GM12878 (cell line): ENCODE measurements at regions not wholly inside any gene's neighbourhood (a gene's known extent, or its start where the extent isn't known, plus 50 kb on each side); places are given as distances from the start of the nearest gene placed in this dataset.

Experiments used
- ATAC-seq: fragments of 200-7000 bp; cut with Tn5 transposase; 3 replicates; pipeline ENCODE4 v1.9.1; 2020; ENCODE audit warnings: mild to moderate bottlenecking, moderate library complexity
- BruUV-seq: library from RNA; stranded (reverse); fragments of 400-500 nt; replicated peaks from 2 replicates; lab custom pipeline; 2021; lab: Mats Ljungman, UMichigan
- CTCF ChIA-PET: fragments of 300-600 bp; sonication (Branson Sonifier 250); formaldehyde crosslinking; extraction: SDS; loops from one replicate; lab custom pipeline; 2021; ENCODE audit warnings: inconsistent platforms; lab: Yijun Ruan, JAX
- POLR2A ChIA-PET: fragments of 350-600 bp; formaldehyde crosslinking; extraction: SDS; loops from one replicate; lab custom pipeline; 2021; ENCODE audit warnings: inconsistent platforms; lab: Charles Lee
- RAD21 ChIA-PET: fragments of 300-600 bp; sonication (Branson Sonifier 250); formaldehyde crosslinking; loops from one replicate; lab custom pipeline; 2023; ENCODE audit warnings: antibody characterized with exemption; ENCODE audit not compliant: unreplicated experiment; lab: Charles Lee
- SMC1A ChIA-PET: fragments of 300-600 bp; sonication (Branson Sonifier 250); formaldehyde crosslinking; loops from one replicate; lab custom pipeline; 2023; ENCODE audit not compliant: unreplicated experiment, uncharacterized antibody; lab: Charles Lee
- DNase-seq: peaks from one replicate; pipeline ENCODE4 v3.0.0-alpha.2; 2011; ENCODE audit warnings: low read depth, low spot score
- FAIRE-seq: peaks from 3 replicates; lab custom pipeline; 2011; peaks lifted over from hg19 to GRCh38; lab: Jason Lieb, UNC
- H2AFZ ChIP-seq: 2 replicates; pipeline ENCODE4 v1.6.0; 2011; ENCODE audit warnings: low read depth, low read length, control low read depth; ENCODE audit not compliant: control insufficient read depth
- H3K27ac ChIP-seq: 2 replicates; pipeline ENCODE4 v1.5.1; 2011; ENCODE audit warnings: control low read depth; ENCODE audit not compliant: control insufficient read depth, insufficient read depth
- H3K27me3 ChIP-seq, 2 experiments: replicated peaks in 1 of 2; 2 replicates each; pipeline versions ENCODE4 v1.6.0 to v1.6.1; 2011; ENCODE audit warnings: low read length in 1 of 2; ENCODE audit not compliant: control insufficient read depth in 2 of 2, insufficient read depth in 2 of 2
- H3K36me3 ChIP-seq, 2 experiments: 2 replicates each; pipeline ENCODE4 v1.5.1; 2011; ENCODE audit warnings: low read length in 1 of 2; ENCODE audit not compliant: control insufficient read depth in 2 of 2, insufficient read depth in 2 of 2
- H3K4me1 ChIP-seq: 2 replicates; pipeline ENCODE4 v1.6.1; 2011; ENCODE audit warnings: mild to moderate bottlenecking, low read length, moderate library complexity, mixed read lengths; ENCODE audit not compliant: control insufficient read depth, insufficient read depth
- H3K4me2 ChIP-seq: 2 replicates; pipeline ENCODE4 v1.6.0; 2011; ENCODE audit warnings: control low read depth; ENCODE audit not compliant: control insufficient read depth, insufficient read depth
- H3K4me3 ChIP-seq: fragments of 200-600 bp; sonication (generic); 2 replicates; pipeline ENCODE4 v1.5.1; 2016
- H3K79me2 ChIP-seq: 2 replicates; pipeline ENCODE4 v1.6.0; 2011; ENCODE audit warnings: low read length; ENCODE audit not compliant: control insufficient read depth, insufficient read depth
- H3K9ac ChIP-seq: 2 replicates; pipeline ENCODE4 v1.8.0; 2011; ENCODE audit warnings: low read length, control low read depth, mixed read lengths; ENCODE audit not compliant: control insufficient read depth, insufficient read depth
- H3K9me3 ChIP-seq: replicated peaks from 3 replicates; pipeline ENCODE4 v1.5.1; 2011; ENCODE audit warnings: mild to moderate bottlenecking, low read length; ENCODE audit not compliant: control insufficient read depth, insufficient read depth
- H4K20me1 ChIP-seq: 2 replicates; pipeline ENCODE4 v1.6.0; 2011; ENCODE audit not compliant: control insufficient read depth, insufficient read depth
- ATF2 ChIP-seq: IDR thresholded peaks from 2 replicates; pipeline ENCODE4 v1.6.1; 2012; ENCODE audit warnings: low read length, inconsistent platforms
- BCL11A ChIP-seq: IDR thresholded peaks from 2 replicates; pipeline ENCODE4 v1.6.1; 2011; ENCODE audit warnings: low read depth, low read length
- CBX3 ChIP-seq: fragments of 200-600 bp; sonication (generic); IDR thresholded peaks from 2 replicates; pipeline ENCODE4 v1.6.1; 2016; ENCODE audit warnings: low read depth, borderline replicate concordance
- E4F1 ChIP-seq: fragments of 450-650 bp; IDR thresholded peaks from 2 replicates; pipeline ENCODE4 v1.6.1; 2018; ENCODE audit warnings: borderline replicate concordance, mild to moderate bottlenecking; ENCODE audit not compliant: partially characterized antibody
- JUNB ChIP-seq: IDR thresholded peaks from 2 replicates; pipeline ENCODE4 v1.6.1; 2016; ENCODE audit warnings: antibody characterized with exemption, mild to moderate bottlenecking
- MYC ChIP-seq: IDR thresholded peaks from 2 replicates; pipeline ENCODE4 v1.6.1; 2011; ENCODE audit warnings: mild to moderate bottlenecking, low read length, moderate library complexity, inconsistent platforms; ENCODE audit not compliant: insufficient read depth, insufficient replicate concordance, insufficient read length, severe bottlenecking
- NR2C1 ChIP-seq: fragments of 450-650 bp; IDR thresholded peaks from 2 replicates; pipeline ENCODE4 v1.6.1; 2017; ENCODE audit warnings: antibody characterized with exemption, mild to moderate bottlenecking, moderate library complexity
- NR2F1 ChIP-seq: fragments of 450-650 bp; conservative IDR thresholded peaks from 2 replicates; pipeline ENCODE4 v1.6.1; 2017; ENCODE audit warnings: mild to moderate bottlenecking
- POLR2A ChIP-seq: IDR thresholded peaks from 2 replicates; pipeline ENCODE4 v1.6.1; 2011; ENCODE audit warnings: low read depth, mild to moderate bottlenecking, low read length
- RUNX3 ChIP-seq: IDR thresholded peaks from 2 replicates; pipeline ENCODE4 v1.6.1; 2012; ENCODE audit warnings: low read length, inconsistent platforms
- SIX5 ChIP-seq: IDR thresholded peaks from 2 replicates; pipeline ENCODE4 v1.6.1; 2011; ENCODE audit warnings: mild to moderate bottlenecking, low read depth, low read length, moderate library complexity; ENCODE audit not compliant: severe bottlenecking
- TCF3 ChIP-seq: IDR thresholded peaks from 2 replicates; pipeline ENCODE4 v1.6.1; 2012; ENCODE audit warnings: low read depth, mild to moderate bottlenecking, low read length, borderline replicate concordance; ENCODE audit not compliant: insufficient read depth
- TCF7 ChIP-seq: IDR thresholded peaks from 2 replicates; pipeline ENCODE4 v1.6.1; 2014; ENCODE audit warnings: antibody characterized with exemption, borderline replicate concordance
- ZSCAN29 ChIP-seq: fragments of 450-650 bp; IDR thresholded peaks from 2 replicates; pipeline ENCODE4 v1.6.1; 2017; ENCODE audit warnings: mild to moderate bottlenecking, moderate library complexity
- ZZZ3 ChIP-seq: IDR thresholded peaks from 2 replicates; pipeline ENCODE4 v1.6.1; 2011; ENCODE audit warnings: low read depth; ENCODE audit not compliant: control insufficient read depth, insufficient read length
- WGBS: methylation state at CpG from one replicate; pipeline ENCODE4 v1.1.6; 2016; ENCODE audit warnings: low lambda C conversion rate; ENCODE audit not compliant: insufficient replicate concordance, insufficient coverage; ENCODE audit errors: missing lambda C conversion rate; 5-methylcytosine and 5-hydroxymethylcytosine counted together
- in situ Hi-C: fragments of 300-500 bp; cut with MboI; formaldehyde crosslinking; loops from 9 replicates; pipeline ENCODE4 v1.14.3; 2018; ENCODE audit warnings: mixed read lengths
- intact Hi-C: fragments of 100-400 bp; cut with micrococcal nuclease; formaldehyde crosslinking; loops from one replicate; pipeline ENCODE4 v1.14.2; 2022; ENCODE audit not compliant: unreplicated experiment
- TF ChIP-seq, protein P1 (sequence below): fragments of 150-350 bp; IDR thresholded peaks from 2 replicates; pipeline ENCODE4 v1.6.1; 2016; ENCODE audit warnings: low read depth, low read length

- TF ChIP-seq NR2F1 (no peak), ATF2 (peak; percentile 63; the same call in 1 of the 2 replicates), POLR2A (no peak)
Measured at GRCh38 chr4:163598028-163598427, 103.5 kb downstream of the TMA16 start (continued).

DNA sequence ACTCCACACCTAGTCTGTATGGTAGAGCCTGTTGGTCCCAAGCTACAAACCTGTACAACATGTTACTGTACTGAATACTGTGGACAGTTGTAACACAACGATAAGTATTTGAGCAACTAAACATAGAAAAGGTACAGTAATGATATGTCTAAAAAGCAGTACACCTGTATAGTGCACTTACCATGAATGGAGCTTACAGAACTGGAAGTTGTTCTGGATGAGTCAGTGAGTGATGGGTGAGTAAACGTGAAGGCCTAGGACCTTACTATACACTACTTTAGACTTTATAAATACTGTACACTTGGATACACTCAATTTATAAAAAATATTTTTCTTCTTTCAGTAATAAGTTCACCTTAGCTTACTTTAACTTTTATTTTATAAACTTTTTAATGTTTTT, 104.0 kb downstream of the TMA16 start:
- no TSS peak for BruUV-seq
- ChIA-PET SMC1A (interaction anchor here (0.8 to 17.1 kb wide), 11 partner anchors 9 to 68 kb away, joined by 3 to 219 read pairs (median 5); no protein-coding TSS in a partner anchor), CTCF (interaction anchor here (0.8 to 2.3 kb wide), 10 partner anchors 10 to 82 kb away, joined by 3 to 8 read pairs (median 4); no protein-coding TSS in a partner anchor), POLR2A (interaction anchor here (0.9 kb wide), 1 partner anchor 10 kb away, joined by 3 read pairs; no protein-coding TSS in a partner anchor), RAD21 (interaction anchor here (0.9 to 3.6 kb wide), 9 partner anchors 8 to 82 kb away, joined by 3 to 25 read pairs (median 4); no protein-coding TSS in a partner anchor)
- ATAC-seq (peak; percentile 60), FAIRE-seq (no peak), DNase-seq (no peak)
- WGBS, result 9% methylated on average over 2 of the region's 2 CpGs
- no peak overlapping the region for H3K9ac ChIP-seq
- H3K79me2 ChIP-seq, result no peaks in the 10 kb centered on the region
- H3K36me3 ChIP-seq, result no peaks in the 10 kb centered on the region
- no peaks in the 10 kb centered on the region for H3K27me3 ChIP-seq
- peaks cover 13% of the 10 kb centered on the region for H3K4me1 ChIP-seq
- H3K27ac ChIP-seq, result peak overlapping the region; percentile 71; the same call in 1 of the 2 replicates
- intact Hi-C loops (no loop called here), in situ Hi-C loops (no loop called here)
- H2AFZ ChIP-seq, result peak overlapping the region; percentile 80
- no peaks in the 10 kb centered on the region for H4K20me1 ChIP-seq
- no peaks in the 10 kb centered on the region; the same call in 2 of the 3 replicates for H3K9me3 ChIP-seq
- H3K4me2 ChIP-seq, result peak overlapping the region; percentile 83
- 0 out of 2 replicates have a peak overlapping the region, but pooled peaks have one; percentile 7 for H3K4me3 ChIP-seq
- TF ChIP-seq NR2C1, result no peak
- TF ChIP-seq RUNX3, result no peak
- no peak for TF ChIP-seq ZZZ3
- TF ChIP-seq, protein P1, sequence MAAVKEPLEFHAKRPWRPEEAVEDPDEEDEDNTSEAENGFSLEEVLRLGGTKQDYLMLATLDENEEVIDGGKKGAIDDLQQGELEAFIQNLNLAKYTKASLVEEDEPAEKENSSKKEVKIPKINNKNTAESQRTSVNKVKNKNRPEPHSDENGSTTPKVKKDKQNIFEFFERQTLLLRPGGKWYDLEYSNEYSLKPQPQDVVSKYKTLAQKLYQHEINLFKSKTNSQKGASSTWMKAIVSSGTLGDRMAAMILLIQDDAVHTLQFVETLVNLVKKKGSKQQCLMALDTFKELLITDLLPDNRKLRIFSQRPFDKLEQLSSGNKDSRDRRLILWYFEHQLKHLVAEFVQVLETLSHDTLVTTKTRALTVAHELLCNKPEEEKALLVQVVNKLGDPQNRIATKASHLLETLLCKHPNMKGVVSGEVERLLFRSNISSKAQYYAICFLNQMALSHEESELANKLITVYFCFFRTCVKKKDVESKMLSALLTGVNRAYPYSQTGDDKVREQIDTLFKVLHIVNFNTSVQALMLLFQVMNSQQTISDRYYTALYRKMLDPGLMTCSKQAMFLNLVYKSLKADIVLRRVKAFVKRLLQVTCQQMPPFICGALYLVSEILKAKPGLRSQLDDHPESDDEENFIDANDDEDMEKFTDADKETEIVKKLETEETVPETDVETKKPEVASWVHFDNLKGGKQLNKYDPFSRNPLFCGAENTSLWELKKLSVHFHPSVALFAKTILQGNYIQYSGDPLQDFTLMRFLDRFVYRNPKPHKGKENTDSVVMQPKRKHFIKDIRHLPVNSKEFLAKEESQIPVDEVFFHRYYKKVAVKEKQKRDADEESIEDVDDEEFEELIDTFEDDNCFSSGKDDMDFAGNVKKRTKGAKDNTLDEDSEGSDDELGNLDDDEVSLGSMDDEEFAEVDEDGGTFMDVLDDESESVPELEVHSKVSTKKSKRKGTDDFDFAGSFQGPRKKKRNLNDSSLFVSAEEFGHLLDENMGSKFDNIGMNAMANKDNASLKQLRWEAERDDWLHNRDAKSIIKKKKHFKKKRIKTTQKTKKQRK, result no peak
- no peak for TF ChIP-seq JUNB
- no peak for TF ChIP-seq MYC
- no peak for TF ChIP-seq TCF3
- TF ChIP-seq CBX3, result no peak
- no peak for TF ChIP-seq E4F1
- TF ChIP-seq TCF7, result no peak
- TF ChIP-seq SIX5, result no peak
- TF ChIP-seq BCL11A, result no peak
- no peak for TF ChIP-seq ZSCAN29
